Suprapubic skin (tissue), 4 donors: ENCODE measurements at regions not wholly inside any gene's neighbourhood (a gene's known extent, or its start where the extent isn't known, plus 50 kb on each side); places are given as distances from the start of the nearest gene placed in this dataset.

Experiments
- EP300 ChIP-seq: sonication (generic); formaldehyde crosslinking; IDR thresholded peaks from one replicate; pipeline ENCODE4 v1.6.1; 2017; ENCODE audit warnings: antibody characterized with exemption
- POLR2A ChIP-seq, 2 donors: fragments of 450-650 bp; IDR thresholded peaks; one replicate each; pipeline ENCODE4 v1.6.1; 2017; ENCODE audit warnings: antibody characterized with exemption in 2 of 2, mild to moderate bottlenecking in 2 of 2, moderate library complexity in 2 of 2
- POLR2AphosphoS5 ChIP-seq, 3 donors: sonication (generic); formaldehyde crosslinking; IDR thresholded peaks; one replicate each; pipeline ENCODE4 v1.6.1; 2017; ENCODE audit warnings: antibody characterized with exemption in 3 of 3
- TF ChIP-seq, protein P1 (sequence below), 2 donors: fragments of 200-600 bp in 1 of 2; fragments of 450-650 bp in 1 of 2; sonication (generic) in 1 of 2; IDR thresholded peaks; one replicate each; pipeline ENCODE4 v1.5.1; 2016 to 2019; ENCODE audit warnings: antibody characterized with exemption in 2 of 2, mild to moderate bottlenecking in 1 of 2, moderate library complexity in 1 of 2

DNA sequence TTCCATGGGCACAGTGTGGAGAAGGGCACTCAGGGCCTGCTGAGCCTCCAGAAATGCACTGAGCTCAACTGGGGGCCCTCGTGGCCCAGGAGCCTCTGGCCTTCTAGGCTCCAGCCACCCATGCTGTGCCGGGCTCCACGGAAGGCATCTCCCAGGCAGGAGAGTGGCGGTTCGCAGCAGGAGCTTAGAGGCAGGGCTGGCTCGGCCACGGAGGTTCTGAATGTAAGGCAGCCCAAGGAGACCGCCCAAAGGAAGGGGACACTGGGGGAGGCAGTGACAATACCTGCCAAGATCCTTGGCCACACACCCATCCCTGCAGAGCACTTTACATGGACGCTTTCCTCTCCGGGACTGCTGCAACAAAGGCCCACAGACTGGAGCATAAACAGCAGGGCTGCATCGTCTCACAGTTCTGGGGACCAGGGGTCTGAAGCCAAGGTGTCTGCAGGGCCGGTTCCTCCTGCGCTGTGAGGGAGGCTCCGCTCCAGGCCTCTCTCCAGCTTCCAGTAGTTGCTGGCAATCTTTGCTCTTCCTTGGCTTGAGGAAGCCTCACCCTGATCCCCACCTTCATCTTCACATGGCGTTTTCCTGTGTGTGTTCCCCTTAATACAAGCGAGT, 128.2 kb upstream of the CDH4 start:
- TF ChIP-seq, protein P1, sequence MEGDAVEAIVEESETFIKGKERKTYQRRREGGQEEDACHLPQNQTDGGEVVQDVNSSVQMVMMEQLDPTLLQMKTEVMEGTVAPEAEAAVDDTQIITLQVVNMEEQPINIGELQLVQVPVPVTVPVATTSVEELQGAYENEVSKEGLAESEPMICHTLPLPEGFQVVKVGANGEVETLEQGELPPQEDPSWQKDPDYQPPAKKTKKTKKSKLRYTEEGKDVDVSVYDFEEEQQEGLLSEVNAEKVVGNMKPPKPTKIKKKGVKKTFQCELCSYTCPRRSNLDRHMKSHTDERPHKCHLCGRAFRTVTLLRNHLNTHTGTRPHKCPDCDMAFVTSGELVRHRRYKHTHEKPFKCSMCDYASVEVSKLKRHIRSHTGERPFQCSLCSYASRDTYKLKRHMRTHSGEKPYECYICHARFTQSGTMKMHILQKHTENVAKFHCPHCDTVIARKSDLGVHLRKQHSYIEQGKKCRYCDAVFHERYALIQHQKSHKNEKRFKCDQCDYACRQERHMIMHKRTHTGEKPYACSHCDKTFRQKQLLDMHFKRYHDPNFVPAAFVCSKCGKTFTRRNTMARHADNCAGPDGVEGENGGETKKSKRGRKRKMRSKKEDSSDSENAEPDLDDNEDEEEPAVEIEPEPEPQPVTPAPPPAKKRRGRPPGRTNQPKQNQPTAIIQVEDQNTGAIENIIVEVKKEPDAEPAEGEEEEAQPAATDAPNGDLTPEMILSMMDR (IDR thresholded peaks at IDR 0.05) = no peak
- TF ChIP-seq POLR2A (IDR thresholded peaks at IDR 0.05) (no peak), POLR2AphosphoS5 (IDR thresholded peaks at IDR 0.05) (no peak), EP300 (no peak)
